Testis (tissue), 2 donors: ENCODE measurements at regions not wholly inside any gene's neighbourhood (a gene's known extent, or its start where the extent isn't known, plus 50 kb on each side); places are given as distances from the start of the nearest gene placed in this dataset.

Source experiments
- POLR2A ChIP-seq: fragments of 450-650 bp; IDR thresholded peaks from one replicate; pipeline ENCODE4 v1.6.1; 2017; ENCODE audit warnings: antibody characterized with exemption, mild to moderate bottlenecking, moderate library complexity
- TF ChIP-seq, protein P1 (sequence below), 3 experiments: fragments of 450-650 bp in 2 of 3; fragments of 200-600 bp in 1 of 3; sonication (generic) in 1 of 3; IDR thresholded peaks; one replicate each; pipeline ENCODE4 v1.5.1; 2016 to 2019; ENCODE audit warnings: antibody characterized with exemption in 3 of 3, mild to moderate bottlenecking in 2 of 3, moderate library complexity in 1 of 3

DNA sequence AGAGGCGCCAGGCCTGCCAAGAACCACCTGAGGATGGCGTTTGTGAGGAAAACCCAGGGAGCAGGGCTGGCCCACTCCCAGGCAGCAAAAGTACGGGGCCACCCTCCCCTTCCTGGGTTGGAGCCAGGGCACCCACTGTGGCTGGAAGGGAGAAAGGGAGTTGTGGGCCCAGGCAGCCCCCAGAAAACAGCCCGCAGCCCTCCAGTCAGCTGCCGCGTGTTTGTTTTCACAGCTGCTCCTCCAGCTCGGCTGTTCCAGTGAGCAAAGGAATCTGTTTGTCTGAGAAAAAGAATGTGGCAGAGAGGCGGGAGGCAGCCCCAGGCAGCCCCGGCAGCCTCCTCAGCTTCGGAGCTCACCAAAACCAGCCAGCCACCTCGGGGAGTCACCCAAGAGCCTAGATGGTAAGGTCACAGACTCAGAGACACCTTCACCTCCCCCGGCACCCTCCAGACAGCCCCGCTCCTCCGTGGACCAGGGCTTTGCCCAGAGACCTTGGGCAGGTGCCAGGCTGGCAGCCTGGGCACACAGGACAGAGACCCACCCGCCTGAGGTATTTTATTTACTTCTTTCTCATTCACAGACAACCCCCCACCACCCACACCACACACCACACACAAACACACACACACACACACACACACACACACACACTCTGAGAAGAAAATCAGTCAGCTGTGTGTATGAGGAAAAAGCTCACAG lies 338.1 kb downstream of the BCOR start:
- TF ChIP-seq, protein P1, sequence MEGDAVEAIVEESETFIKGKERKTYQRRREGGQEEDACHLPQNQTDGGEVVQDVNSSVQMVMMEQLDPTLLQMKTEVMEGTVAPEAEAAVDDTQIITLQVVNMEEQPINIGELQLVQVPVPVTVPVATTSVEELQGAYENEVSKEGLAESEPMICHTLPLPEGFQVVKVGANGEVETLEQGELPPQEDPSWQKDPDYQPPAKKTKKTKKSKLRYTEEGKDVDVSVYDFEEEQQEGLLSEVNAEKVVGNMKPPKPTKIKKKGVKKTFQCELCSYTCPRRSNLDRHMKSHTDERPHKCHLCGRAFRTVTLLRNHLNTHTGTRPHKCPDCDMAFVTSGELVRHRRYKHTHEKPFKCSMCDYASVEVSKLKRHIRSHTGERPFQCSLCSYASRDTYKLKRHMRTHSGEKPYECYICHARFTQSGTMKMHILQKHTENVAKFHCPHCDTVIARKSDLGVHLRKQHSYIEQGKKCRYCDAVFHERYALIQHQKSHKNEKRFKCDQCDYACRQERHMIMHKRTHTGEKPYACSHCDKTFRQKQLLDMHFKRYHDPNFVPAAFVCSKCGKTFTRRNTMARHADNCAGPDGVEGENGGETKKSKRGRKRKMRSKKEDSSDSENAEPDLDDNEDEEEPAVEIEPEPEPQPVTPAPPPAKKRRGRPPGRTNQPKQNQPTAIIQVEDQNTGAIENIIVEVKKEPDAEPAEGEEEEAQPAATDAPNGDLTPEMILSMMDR (IDR thresholded peaks at IDR 0.05): no peak
- TF ChIP-seq POLR2A: no peak
